Suprapubic skin (tissue), 3 donors: ENCODE measurements at regions not wholly inside any gene's neighbourhood (a gene's known extent, or its start where the extent isn't known, plus 50 kb on each side); places are given as distances from the start of the nearest gene placed in this dataset.
"Not testable (repeated sequence)": the region's sequence is repeated elsewhere in the genome, so short reads cannot be mapped to it uniquely, and the experiment has no call there.

Experiments used
- POLR2A ChIP-seq, 2 donors: fragments of 450-650 bp; IDR thresholded peaks; one replicate each; pipeline ENCODE4 v1.6.1; 2017; ENCODE audit warnings: antibody characterized with exemption in 2 of 2, mild to moderate bottlenecking in 2 of 2, moderate library complexity in 2 of 2
- TF ChIP-seq, protein P1 (sequence below), 2 donors: fragments of 200-600 bp in 1 of 2; fragments of 450-650 bp in 1 of 2; sonication (generic) in 1 of 2; IDR thresholded peaks; one replicate each; pipeline ENCODE4 v1.5.1; 2016 to 2019; ENCODE audit warnings: antibody characterized with exemption in 2 of 2, mild to moderate bottlenecking in 1 of 2, moderate library complexity in 1 of 2

DNA sequence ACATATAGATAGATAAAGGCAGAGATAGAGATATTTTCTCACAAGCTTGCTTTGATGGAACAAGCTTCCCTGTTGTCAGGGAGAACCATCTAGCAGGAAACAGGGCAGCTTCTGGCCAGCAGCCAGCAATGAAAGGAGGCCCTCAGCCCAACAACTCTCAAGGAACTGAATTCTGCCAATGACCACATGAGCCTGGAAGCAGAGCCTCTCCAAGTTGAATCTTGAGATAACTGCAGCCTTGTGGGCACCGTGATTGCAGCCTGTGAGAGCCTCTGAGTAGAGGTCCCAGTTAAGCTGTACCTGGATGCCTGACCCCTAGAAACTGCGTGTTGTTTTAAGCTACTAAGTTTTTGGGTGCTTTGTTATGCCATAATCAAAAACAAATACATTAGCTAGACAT, 69.8 kb upstream of the NOMO2 start:
- TF ChIP-seq, protein P1, sequence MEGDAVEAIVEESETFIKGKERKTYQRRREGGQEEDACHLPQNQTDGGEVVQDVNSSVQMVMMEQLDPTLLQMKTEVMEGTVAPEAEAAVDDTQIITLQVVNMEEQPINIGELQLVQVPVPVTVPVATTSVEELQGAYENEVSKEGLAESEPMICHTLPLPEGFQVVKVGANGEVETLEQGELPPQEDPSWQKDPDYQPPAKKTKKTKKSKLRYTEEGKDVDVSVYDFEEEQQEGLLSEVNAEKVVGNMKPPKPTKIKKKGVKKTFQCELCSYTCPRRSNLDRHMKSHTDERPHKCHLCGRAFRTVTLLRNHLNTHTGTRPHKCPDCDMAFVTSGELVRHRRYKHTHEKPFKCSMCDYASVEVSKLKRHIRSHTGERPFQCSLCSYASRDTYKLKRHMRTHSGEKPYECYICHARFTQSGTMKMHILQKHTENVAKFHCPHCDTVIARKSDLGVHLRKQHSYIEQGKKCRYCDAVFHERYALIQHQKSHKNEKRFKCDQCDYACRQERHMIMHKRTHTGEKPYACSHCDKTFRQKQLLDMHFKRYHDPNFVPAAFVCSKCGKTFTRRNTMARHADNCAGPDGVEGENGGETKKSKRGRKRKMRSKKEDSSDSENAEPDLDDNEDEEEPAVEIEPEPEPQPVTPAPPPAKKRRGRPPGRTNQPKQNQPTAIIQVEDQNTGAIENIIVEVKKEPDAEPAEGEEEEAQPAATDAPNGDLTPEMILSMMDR (IDR thresholded peaks at IDR 0.05) = not testable (repeated sequence)
- TF ChIP-seq POLR2A (IDR thresholded peaks at IDR 0.05) = not testable (repeated sequence)
